ENCODE measurements at regions not wholly inside any gene's neighbourhood (a gene's known extent, or its start where the extent isn't known, plus 50 kb on each side); places are given as distances from the start of the nearest gene placed in this dataset.

DNA sequence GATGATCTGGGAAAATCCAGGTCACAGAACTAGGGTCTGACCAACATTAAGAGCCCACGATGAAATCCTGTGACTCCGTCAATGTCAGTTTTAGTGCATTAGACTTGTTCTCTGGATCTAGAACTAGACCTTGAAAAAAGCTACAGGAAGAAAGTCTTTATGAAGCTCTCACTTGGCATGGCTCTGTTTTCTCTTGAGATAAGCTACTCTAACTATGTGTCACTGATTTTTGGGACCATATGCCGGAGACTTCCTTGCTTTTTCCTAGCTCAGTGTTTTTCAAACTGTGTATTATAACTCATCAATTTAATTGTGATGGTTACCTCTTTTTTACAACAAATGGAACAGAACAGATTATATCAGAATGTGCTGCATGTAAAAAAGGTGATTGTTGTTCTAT is 379.7 kb upstream of the DAB1 start:
- DNase-seq = no peak

DNA sequence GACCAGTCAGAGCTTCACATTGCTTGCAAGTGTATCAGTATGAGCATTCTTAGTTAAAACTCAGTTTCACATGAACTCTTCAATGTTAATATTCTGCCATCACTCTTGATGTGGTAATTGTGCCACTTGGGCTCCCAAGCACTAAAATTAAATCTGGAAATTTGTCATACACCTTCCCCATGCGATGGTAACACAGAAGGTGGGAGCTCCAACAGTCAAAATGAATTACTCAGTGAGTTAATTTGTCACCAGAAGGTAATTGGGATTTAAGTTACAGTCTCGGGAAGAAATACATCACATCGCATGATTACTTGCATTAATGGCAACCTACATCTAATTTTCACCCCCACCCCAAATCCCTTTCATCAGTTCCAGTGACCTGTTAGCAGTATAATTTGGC is 376.5 kb upstream of the DAB1 start:
- no peak for DNase-seq

DNA sequence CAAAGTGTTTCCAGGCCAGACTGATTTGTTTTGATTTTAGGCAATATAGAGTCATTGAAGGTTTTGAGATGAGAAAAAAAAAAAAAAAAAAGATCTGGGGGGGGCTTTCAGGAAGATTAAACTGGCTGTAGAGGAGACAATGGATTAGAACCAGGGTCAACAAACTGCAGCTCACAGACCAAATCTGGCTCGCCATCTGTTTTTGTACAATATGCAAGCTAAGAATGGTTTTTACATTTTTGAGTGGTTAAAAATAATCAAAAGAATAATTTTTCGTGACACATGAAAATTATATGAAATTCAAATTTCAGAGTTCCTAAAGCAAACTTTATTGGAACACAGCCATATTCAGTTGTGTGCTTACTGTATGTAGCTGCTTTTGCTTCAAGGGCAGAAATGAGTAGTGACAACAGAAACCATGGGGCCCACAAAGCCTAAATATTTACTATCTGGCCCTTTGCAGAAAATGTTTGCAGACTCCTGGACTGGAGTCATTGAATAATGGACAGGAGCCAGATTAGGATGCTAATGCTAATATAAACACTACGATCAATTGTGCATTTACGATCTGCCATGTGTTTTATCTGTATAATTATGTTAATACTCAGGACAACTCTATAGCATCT is 375.7 kb upstream of the DAB1 start:
- DNase-seq = no peak

DNA sequence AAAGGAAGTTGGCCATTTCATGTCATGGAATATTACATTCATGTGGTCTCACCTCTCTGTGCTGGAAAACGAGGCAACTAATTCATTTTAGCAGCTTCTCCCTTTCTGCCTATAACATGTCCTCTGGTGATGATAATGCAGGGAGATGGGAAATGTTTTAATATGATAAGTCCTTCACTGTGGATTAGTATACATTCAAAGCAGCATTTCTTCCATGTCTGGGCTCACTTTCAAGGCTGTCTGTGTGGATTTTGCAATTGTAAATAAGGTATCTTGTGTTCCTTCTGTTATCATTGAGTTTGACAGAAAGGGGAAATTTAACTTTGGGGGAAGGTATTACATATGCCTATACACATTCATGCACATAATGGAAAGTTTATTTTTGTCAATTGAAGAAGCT is 374.7 kb upstream of the DAB1 start:
- no peak for DNase-seq

DNA sequence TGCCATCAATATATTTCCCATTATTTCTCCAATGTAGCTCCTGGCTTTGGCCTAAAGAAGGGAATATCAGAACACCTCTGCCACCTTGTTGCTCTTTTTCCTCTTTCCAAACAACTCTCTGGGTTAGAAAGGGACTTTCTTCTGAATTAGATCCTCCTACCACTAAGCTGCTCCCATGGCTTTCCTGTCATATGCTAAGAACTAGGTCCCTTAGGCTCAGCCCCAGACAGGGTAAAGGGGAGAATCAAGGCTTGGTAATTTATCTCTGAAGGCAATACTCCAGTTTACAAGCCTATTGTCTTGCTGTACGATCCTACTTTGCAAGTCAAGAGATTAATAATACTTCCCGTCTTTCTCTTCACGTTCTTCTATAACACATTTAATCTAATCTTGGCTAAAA is 373.2 kb upstream of the DAB1 start:
- DNase-seq = no peak

DNA sequence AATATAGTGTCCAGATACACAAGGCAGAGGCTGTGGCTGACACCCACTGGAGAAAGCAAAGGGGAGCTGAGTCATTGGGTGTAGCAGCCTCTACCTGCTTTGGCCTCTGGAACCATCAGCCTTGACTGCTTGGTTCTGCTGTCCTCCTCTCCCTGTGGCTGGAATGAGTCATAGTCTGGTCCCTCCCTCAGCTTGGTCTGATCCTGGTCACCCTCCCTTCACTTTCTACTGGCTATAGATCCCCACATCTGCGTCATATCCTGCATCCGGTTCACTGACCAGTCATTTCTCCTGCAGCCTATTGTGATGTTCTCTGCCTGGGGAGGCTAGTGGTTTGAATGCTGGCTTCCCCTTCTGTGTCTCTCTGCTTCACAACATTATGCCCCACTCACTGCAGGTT is 372.8 kb upstream of the DAB1 start:
- no peak for DNase-seq

DNA sequence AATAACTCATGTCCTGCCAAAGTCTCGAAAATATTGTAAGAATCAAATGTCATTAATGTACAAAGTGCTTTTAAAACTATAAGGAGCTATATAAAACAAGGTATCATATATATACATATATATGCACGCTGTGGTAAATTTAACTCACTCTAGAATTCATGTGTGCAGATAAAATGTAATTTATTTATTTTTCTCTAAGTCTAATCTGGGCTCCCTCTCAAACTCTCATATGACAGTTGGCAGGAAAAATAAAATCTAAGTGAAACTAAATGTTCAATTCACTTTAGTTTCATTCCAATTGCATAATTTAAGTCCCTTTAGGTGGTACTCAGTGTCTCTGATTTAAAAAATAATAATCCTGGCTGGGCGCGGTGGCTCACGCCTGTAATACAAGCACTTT is 372.0 kb upstream of the DAB1 start:
- no peak for DNase-seq

DNA sequence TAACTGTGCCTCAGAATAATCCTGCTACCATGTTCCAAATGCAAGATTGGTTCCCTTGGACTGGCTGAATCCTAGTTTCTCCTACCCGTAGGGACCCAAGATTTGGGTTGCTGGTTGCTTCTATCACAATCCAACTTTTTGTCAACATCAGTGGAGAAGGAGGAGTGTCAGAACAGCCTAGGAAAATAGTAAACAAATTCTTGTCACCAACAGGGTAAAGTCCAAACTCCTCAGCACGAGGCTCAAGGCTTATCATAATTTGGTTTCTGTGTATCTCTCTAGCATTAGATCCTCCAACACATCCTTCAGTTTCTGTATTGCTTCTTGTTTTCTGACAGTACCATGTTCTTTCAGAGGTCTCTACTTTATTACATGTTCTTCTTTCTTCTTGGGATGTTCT is 370.2 kb upstream of the DAB1 start:
- no peak for DNase-seq

DNA sequence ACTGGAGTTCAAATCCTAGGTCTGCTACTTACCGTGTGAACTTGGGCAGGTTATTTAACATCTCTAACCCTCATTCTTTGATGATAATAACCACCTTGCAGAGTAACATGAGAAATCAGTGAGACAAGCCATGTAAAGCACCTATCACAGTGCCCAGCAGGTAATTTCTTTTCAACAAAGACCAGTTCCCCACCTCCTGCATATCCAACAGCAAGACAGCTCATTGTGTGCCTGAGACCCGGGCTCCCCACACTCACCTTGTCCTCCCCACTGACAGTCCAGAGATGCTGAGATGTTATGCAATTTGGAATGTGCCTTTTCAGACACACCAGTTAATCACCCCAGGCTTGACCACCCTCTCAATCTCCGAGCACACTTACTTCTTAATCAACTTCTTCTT is 367.6 kb upstream of the DAB1 start:
- no peak for DNase-seq

DNA sequence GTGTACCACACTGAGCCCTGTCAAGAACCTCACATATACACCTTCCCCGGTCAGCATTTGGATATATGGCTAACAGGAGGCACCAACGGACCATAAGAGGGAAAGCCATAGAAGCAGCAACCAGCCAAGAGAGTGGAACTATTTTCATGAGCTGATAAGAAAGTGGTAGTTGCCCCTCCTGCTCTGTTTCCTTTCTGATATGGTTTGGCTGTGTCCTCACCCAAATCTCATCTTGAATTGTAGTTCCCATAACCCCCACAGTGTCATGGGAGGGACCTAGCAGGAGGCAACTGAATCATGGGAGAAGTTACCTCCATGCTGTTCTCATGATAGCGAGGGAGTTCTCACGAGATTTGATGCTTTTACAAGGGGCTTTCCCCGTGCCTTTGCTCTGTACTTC is 366.1 kb upstream of the DAB1 start:
- DNase-seq = no peak

DNA sequence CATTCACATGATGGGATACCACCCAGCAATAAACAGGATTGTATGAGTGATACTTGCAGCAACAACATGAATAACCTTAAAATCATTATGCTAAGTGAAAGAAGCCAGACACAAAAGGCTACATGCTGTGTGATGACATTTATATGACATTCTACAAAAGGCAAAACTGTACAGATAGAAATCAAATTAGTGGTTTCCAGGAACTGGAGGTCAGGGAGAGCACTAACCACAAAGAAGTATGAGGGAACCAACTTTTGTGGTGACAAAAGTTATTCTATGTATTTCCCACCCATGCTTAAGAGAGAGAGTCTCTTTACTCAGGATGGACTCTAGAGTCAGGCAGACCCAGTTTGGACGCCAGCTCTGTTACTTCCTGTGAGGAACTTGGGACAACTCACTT is 364.5 kb upstream of the DAB1 start:
- DNase-seq = no peak

DNA sequence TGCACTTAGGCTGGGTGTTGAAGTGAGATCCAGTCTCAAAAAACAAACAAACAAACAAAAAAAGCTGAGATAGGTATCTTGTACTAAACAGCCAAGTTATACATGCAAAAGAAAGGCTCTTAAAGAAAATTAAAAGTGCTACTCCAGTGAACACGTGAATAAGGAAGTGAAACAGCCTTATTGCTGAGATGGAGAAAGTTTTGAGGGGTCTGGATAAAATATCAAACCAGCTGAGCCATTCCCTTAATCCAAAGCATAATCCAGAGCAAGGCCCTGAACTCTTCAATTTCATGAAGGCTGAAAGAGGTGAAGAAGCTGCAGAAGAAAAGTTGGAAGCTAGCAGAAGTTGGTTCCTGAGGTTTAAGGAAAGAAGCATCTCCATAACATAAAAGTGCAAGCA is 360.5 kb upstream of the DAB1 start:
- no peak for DNase-seq

DNA sequence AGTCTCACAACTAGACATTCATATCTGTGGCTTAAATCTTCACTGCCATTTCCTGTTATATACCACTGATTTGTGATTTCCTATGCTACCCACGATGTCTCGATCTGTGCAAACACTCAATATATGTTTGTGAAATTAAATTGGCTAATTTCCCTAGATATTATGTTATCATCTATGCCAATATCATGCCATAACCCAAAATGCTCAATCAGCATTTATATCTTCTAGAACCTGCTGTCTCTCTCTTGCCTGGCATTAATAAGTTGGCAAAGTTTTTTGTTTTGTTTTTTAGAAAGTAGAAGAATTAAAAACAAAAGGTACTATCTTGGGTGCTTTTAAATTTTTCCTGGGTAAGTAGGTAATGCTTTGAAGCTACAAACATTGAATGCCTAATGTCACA is 358.5 kb upstream of the DAB1 start:
- DNase-seq = no peak

DNA sequence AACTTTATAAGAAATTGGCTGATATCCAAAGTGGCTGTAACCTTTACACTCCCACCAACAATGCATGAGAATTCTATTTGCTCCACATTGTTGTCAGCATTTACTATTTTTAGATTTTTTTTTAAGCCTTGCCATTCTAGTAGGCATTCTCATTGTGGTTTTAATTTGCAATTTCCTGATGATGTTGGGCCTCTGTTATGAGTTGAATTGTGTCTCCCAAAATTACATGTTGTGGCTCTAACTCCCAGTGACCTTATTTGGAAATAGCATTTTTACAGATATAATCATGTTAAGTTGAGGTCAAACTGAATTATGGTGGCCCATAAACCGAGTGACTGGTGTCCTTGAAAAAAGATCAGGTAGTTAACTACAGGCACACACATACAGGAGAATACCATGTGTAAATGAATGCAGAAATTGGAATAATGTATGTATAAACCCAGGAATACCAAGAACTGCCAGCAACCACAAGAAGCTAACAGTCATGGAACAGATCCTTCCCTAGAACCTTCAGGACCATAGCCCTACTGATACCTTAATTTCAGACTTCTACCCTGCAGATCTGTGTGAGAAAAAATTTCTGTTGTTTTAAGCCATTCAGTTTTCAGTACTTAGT is 348.8 kb upstream of the DAB1 start:
- DNase-seq = no peak

DNA sequence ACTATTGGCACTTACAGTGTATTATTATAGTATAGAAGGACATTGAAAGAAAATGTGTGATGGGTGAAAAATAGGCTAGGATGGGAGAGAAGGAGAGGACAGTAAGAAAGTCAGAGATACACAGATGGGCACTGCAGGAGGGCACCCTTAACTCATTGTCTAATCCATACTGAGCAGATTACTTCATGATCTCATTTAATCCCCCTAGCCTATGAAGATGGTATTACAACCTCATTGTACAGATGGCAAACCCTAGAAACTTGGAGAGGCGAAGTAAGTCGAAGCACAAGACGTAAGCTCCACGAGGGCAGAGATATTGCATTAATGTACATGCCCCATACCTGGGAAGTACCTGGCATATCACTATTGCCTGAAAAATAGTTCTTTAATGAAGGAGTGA is 346.9 kb upstream of the DAB1 start:
- DNase-seq = no peak

DNA sequence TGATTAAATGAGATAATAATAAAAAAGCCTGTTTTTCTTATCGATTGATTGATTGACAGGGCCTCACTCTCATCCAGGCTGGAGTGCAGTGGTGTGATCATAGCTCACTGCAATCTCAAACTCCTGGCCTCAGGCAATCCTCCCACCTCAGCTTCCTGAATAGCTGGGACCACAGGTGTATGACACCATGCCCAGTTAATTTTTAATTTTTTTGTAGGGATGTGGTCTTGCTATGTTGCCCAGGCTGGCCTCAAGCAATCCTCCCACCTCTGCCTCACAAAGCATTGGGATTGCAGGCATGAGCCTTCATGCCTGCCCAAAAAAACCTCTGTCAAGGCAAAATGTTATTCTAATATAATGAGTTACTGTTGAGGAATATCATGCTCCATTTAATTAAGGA is 346.4 kb upstream of the DAB1 start:
- DNase-seq = no peak

DNA sequence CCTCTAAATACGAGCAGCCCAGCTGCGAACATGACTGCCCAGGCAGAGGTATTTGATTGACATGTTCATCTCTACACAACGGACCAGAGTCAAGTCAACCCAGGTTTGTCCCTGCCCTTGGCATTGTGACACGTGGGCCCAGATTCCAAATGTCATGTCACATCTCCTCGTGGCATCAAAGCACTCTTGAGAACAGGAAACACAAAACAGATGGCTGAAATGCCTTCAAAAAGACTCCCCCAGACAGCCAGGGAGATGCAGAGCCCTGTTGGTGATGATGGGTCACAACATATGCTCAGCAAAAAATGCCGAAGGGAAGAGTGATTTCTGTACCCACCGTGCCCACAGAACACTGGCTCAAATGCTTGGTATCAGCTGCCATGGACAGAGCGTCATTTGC is 337.8 kb upstream of the DAB1 start:
- DNase-seq = no peak

DNA sequence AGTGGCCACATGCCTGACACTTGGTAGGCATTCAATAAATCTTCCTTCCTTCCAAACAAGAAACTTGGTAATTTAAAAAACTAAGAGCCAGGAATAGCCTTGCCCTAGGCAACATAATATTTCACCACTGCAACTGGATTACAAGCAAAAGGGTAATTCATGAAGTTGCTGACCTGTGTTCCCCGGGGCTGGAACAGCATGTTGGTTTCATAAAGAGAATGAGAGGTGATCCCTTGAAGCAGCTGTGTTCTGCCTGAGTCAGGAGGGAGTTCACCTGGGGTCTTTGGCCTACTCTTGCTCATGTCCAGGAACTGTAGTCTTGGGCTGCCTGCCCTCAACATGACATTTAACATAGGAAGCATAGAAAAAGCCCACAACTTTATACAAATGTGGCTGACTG is 329.0 kb upstream of the DAB1 start:
- DNase-seq = no peak

DNA sequence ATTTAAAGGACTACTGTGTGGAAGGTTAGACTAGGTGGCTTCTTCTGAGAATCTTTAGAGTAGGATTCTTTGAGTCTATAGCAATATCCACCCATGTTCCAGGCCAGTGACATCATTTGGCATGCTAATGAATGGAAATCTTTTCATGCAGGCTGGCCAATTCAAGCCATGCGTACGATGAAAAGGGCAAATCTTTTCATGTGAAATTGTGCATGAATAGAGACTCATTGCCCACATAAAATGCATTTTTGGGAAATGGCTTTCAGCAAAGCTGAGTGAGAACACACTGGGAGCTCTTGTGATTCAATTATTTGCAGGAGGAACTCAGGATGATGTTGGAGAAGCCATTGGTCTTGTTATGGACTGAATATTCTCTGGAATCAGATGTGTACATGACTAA is 324.9 kb upstream of the DAB1 start:
- no peak for DNase-seq

DNA sequence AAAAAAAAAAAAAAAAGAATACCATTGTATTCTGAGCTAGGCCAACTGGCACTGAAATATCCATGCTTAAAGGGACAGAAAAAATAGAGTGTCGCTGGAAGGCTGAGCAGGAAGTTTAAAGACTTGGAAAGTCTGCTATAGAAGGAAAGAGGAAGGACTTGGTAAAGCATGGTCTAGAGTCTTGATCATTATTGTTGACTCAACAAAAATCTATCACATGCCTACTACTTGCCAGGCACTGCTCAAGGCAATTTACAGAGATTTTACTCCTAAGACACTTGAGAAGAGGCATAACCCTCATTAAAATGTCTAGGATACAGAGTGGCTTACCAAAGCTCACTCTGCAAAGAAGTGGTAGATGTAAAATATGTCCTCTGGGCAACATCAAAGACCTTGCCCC is 324.0 kb upstream of the DAB1 start:
- DNase-seq = no peak

DNA sequence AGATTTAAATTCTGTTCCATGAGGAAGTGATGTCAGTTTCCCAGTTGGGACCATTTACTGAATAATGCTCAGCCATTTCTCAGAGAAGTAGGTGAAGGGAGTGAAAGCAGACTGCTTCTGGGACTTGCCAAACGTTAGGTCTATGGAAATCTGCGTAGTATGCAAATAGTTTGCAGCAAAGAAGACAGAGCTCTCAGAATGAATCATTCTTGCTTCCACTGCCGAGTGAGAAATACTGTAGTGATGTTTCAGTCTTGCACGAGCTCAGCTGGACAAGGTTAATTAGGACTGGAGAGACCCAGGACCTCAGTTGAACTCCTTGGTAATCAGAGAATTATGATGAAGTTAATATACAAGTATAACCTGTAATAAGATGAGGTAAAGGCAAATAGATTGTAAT is 317.7 kb upstream of the DAB1 start:
- DNase-seq = no peak

DNA sequence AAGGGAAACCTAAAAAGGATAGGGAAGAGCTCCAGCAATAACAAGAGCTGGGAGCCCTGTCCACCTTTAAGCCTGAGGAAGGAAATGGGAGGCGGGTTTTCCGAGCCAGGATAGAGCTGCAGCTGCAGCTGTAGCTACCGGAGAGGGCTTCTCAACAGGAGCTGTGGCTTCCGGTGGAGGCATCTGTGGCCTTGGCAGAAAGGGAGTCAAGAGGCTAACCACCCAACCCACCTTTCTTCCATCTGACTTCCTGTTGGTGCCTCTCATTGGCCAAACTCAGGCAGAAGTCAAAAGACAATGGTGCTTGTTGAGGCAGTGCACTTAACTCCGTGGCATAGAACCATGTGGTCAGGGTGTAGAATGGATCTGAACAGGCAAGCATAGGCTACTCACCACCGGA is 313.1 kb upstream of the DAB1 start:
- no peak for DNase-seq

DNA sequence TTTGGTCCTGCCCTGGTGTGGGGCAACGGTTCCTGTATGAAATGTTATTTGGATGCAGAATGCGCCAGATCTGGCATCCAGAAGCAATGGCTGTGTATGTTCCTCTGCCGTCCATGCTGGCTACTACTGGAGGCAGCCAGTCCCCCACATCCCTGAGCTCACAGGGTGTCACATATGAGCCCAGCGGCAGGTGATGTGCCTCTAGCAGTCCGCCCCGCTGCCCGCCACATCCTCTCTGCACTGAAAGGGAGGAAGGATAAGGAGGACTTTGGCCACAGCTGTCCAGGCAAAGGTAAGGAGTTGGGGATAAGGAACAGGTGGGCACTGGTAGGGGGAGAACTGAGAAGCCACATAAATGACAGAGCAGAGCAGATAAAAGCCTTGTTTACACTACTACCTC is 305.3 kb upstream of the DAB1 start:
- no peak for DNase-seq

DNA sequence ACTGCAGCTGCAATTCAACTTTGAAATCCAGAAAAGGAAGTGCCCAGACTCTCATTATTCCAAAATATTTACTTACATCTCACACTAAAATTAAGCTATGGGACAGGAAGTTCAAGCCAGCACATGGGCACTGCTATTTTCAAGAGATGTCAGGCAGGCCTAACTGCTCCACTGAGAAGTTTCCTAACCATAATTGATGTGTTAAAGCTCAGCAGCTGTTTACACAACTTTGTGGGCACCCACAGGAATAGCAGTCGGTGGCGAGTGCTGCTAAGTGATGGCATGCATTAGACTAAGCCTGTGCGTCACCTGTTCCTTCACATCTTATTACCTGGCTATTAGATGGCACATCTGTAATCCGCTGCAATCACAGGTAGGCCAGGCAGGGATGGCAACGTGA is 303.3 kb upstream of the DAB1 start:
- no peak for DNase-seq

DNA sequence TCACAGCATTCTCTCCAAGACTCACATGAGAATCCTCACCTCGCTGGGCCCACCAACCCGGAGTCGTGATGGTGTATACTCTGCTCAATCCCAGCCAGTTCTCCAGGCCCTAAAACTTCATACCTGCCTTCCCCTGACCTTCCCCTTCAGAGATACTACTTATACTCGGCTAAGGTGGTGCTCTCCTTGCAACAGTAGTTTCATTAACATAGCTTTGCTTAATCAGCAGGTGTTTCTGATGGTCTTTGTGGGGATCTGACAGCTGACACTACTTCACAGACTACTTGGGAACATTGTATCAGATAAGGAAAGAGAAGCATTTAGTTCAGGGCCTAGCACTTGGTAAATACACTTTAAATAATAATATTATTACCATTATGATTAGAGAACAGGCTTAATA is 301.5 kb upstream of the DAB1 start:
- DNase-seq = no peak
